A673 (cell line): ENCODE measurements at regions not wholly inside any gene's neighbourhood (a gene's known extent, or its start where the extent isn't known, plus 50 kb on each side); places are given as distances from the start of the nearest gene placed in this dataset.

Experiments used
- BruUV-seq: library from RNA; stranded (reverse); fragments of 400-500 nt; replicated peaks from 2 replicates; lab custom pipeline; 2021; lab: Mats Ljungman, UMichigan
- CTCF ChIA-PET: fragments of 300-600 bp; sonication (Branson Sonifier 250); formaldehyde crosslinking; loops from one replicate; lab custom pipeline; 2022; ENCODE audit warnings: antibody characterized with exemption; lab: Charles Lee
- POLR2A ChIA-PET: fragments of 300-600 bp; sonication (Branson Sonifier 250); formaldehyde crosslinking; loops from one replicate; lab custom pipeline; 2022; ENCODE audit warnings: antibody characterized with exemption; ENCODE audit not compliant: low non-redundant PET; lab: Charles Lee
- DNase-seq: peaks from one replicate; pipeline ENCODE4 v3.0.0-alpha.2; 2015; ENCODE audit warnings: low spot score
- H3K27ac ChIP-seq: fragments of 200-600 bp; sonication (generic); 2 replicates; pipeline ENCODE4 v1.5.1; 2016; ENCODE audit warnings: mixed run types, low read depth, mild to moderate bottlenecking, mixed read lengths, antibody characterized with exemption, low read length; ENCODE audit not compliant: poor library complexity, severe bottlenecking
- H3K27me3 ChIP-seq: fragments of 200-600 bp; sonication (generic); replicated peaks from 2 replicates; pipeline ENCODE4 v1.6.1; 2017; ENCODE audit warnings: mixed run types, low read depth, mild to moderate bottlenecking, mixed read lengths, antibody characterized with exemption, low read length; ENCODE audit not compliant: insufficient read depth, poor library complexity
- H3K36me3 ChIP-seq: fragments of 200-600 bp; sonication (generic); 2 replicates; pipeline ENCODE4 v1.6.1; 2016; ENCODE audit warnings: mixed run types, mild to moderate bottlenecking, mixed read lengths, antibody characterized with exemption, low read length; ENCODE audit not compliant: insufficient read depth, poor library complexity, severe bottlenecking
- H3K4me1 ChIP-seq: fragments of 200-600 bp; sonication (generic); 2 replicates; pipeline ENCODE4 v1.6.1; 2017; ENCODE audit warnings: mixed run types, mild to moderate bottlenecking, mixed read lengths, antibody characterized with exemption, low read length; ENCODE audit not compliant: insufficient read depth, poor library complexity, severe bottlenecking
- H3K4me3 ChIP-seq: fragments of 200-600 bp; sonication (generic); 2 replicates; pipeline ENCODE4 v1.5.1; 2016; ENCODE audit warnings: low read depth, mixed run types, mild to moderate bottlenecking, mixed read lengths, low read length; ENCODE audit not compliant: poor library complexity, severe bottlenecking
- H3K9me3 ChIP-seq: fragments of 200-600 bp; sonication (generic); 2 replicates; pipeline ENCODE4 v1.6.1; 2016; ENCODE audit warnings: mixed run types, low read depth, mild to moderate bottlenecking, mixed read lengths, antibody characterized with exemption, low read length; ENCODE audit not compliant: poor library complexity, severe bottlenecking
- EZH2 ChIP-seq: fragments of 200-600 bp; sonication (generic); IDR thresholded peaks from 2 replicates; pipeline ENCODE4 v1.6.1; 2017; ENCODE audit warnings: borderline replicate concordance, low read depth, mild to moderate bottlenecking, mixed read lengths, antibody characterized with exemption, low read length; ENCODE audit not compliant: poor library complexity, severe bottlenecking
- intact Hi-C: fragments of 100-400 bp; cut with micrococcal nuclease; formaldehyde crosslinking; loops from one replicate; pipeline ENCODE4 v1.10.0; 2022; ENCODE audit not compliant: unreplicated experiment
- TF ChIP-seq, protein P1 (sequence below): fragments of 300-800, 200-600 bp; sonication (generic); conservative IDR thresholded peaks from 2 replicates; pipeline ENCODE4 v1.5.1; 2017; ENCODE audit warnings: low read depth, mild to moderate bottlenecking, antibody characterized with exemption, low read length, moderate library complexity, mixed read lengths

GRCh38 chr6:21375151-21376116, 218.1 kb upstream of the SOX4 start:
- TF ChIP-seq, protein P1, sequence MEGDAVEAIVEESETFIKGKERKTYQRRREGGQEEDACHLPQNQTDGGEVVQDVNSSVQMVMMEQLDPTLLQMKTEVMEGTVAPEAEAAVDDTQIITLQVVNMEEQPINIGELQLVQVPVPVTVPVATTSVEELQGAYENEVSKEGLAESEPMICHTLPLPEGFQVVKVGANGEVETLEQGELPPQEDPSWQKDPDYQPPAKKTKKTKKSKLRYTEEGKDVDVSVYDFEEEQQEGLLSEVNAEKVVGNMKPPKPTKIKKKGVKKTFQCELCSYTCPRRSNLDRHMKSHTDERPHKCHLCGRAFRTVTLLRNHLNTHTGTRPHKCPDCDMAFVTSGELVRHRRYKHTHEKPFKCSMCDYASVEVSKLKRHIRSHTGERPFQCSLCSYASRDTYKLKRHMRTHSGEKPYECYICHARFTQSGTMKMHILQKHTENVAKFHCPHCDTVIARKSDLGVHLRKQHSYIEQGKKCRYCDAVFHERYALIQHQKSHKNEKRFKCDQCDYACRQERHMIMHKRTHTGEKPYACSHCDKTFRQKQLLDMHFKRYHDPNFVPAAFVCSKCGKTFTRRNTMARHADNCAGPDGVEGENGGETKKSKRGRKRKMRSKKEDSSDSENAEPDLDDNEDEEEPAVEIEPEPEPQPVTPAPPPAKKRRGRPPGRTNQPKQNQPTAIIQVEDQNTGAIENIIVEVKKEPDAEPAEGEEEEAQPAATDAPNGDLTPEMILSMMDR, result no peak
- no peak for TF ChIP-seq EZH2
- POLR2A ChIA-PET, result interaction anchor here (0.6 kb wide), 1 partner anchor 1367 kb away, joined by 3 read pairs; no protein-coding TSS in a partner anchor
- BruUV-seq, result no TSS peak
- Histone ChIP-seq H3K36me3 (no peaks in the 10 kb centered on the region), H3K27me3 (no peaks in the 10 kb centered on the region), H3K4me3 (no peak overlapping the region), H3K27ac (no peak overlapping the region), H3K4me1 (peaks cover 4% of the 10 kb centered on the region), H3K9me3 (no peaks in the 10 kb centered on the region)
- intact Hi-C loops, result no loop called here
- DNase-seq, result no peak
- CTCF ChIA-PET, result no interaction called here

- Histone ChIP-seq H3K27ac (no peak overlapping the region), H3K4me3 (no peak overlapping the region), H3K27me3 (no peaks in the 10 kb centered on the region), H3K4me1 (no peaks in the 10 kb centered on the region), H3K9me3 (no peaks in the 10 kb centered on the region), H3K36me3 (no peaks in the 10 kb centered on the region)
- intact Hi-C loops, result no loop called here
- ChIA-PET CTCF (no interaction called here), POLR2A (no interaction called here)
- DNase-seq, result no peak
- TF ChIP-seq, protein P1, result no peak
- TF ChIP-seq EZH2, result no peak
- no TSS peak for BruUV-seq
Observed at GRCh38 chr6:21377356-21377755, 216.2 kb upstream of the SOX4 start.

- H3K36me3 ChIP-seq, result no peaks in the 10 kb centered on the region
- BruUV-seq, result no TSS peak
- H3K27me3 ChIP-seq, result no peaks in the 10 kb centered on the region
- H3K4me3 ChIP-seq, result no peak overlapping the region
- no peak for DNase-seq
- intact Hi-C loops, result no loop called here
- H3K27ac ChIP-seq, result no peak overlapping the region
- POLR2A ChIA-PET, result no interaction called here
- no peaks in the 10 kb centered on the region for H3K4me1 ChIP-seq
- CTCF ChIA-PET, result interaction anchor here (0.6 kb wide), 1 partner anchor 135 kb away, joined by 4 read pairs; no protein-coding TSS in a partner anchor
- TF ChIP-seq, protein P1, result no peak
- TF ChIP-seq EZH2, result no peak
- H3K9me3 ChIP-seq, result no peaks in the 10 kb centered on the region
Observed at GRCh38 chr6:21381331-21381963, 212.1 kb upstream of the SOX4 start.
